Transverse colon (tissue), 4 donors: ENCODE measurements at regions not wholly inside any gene's neighbourhood (a gene's known extent, or its start where the extent isn't known, plus 50 kb on each side); places are given as distances from the start of the nearest gene placed in this dataset.
"Not testable (repeated sequence)": the region's sequence is repeated elsewhere in the genome, so short reads cannot be mapped to it uniquely, and the experiment has no call there.

Source experiments
- DNase-seq: peaks from one replicate; pipeline ENCODE4 v3.0.0-alpha.2; 2019
- H3K27ac ChIP-seq, 4 donors: fragments of 200-600 bp; sonication (generic); 2 replicates each; pipeline ENCODE4 v1.5.1; 2016 to 2018; ENCODE audit warnings: inconsistent platforms in 4 of 4
- H3K27me3 ChIP-seq: fragments of 200-600 bp; sonication (generic); 2 replicates; pipeline ENCODE4 v1.5.1; 2017; ENCODE audit warnings: inconsistent platforms
- H3K36me3 ChIP-seq, 4 donors: fragments of 200-600 bp; sonication (generic); 2 replicates each; pipeline ENCODE4 v1.5.1; 2017 to 2019; ENCODE audit warnings: inconsistent platforms in 4 of 4
- H3K4me1 ChIP-seq, 4 donors: fragments of 200-600 bp; sonication (generic); 2 replicates each; pipeline ENCODE4 v1.5.1; 2017 to 2020; ENCODE audit warnings: inconsistent platforms in 4 of 4
- H3K4me3 ChIP-seq, 4 donors: fragments of 200-600 bp; sonication (generic); 1 replicate in 1 of 4; 2 replicates in 3 of 4; pipeline versions ENCODE4 v1.5.1 to v1.6.1; 2017 to 2019; ENCODE audit warnings: inconsistent platforms in 4 of 4
- H3K9me3 ChIP-seq, 2 donors: fragments of 200-600 bp; sonication (generic); 2 replicates each; pipeline ENCODE4 v1.5.1; 2017 to 2019; ENCODE audit warnings: inconsistent platforms in 2 of 2
- EP300 ChIP-seq: sonication (generic); formaldehyde crosslinking; IDR thresholded peaks from one replicate; pipeline ENCODE4 v1.6.1; 2017; ENCODE audit warnings: antibody characterized with exemption, low read depth
- POLR2A ChIP-seq: fragments of 450-650 bp; IDR thresholded peaks from one replicate; pipeline ENCODE4 v1.6.1; 2016; ENCODE audit warnings: antibody characterized with exemption, mild to moderate bottlenecking, moderate library complexity
- POLR2AphosphoS5 ChIP-seq, 3 donors: sonication (generic); formaldehyde crosslinking; IDR thresholded peaks; one replicate each; pipeline ENCODE4 v1.6.1; 2016; ENCODE audit warnings: antibody characterized with exemption in 3 of 3
- WGBS, 2 donors: methylation state at CpG; one replicate each; pipeline ENCODE4 v1.1.5; 2018; ENCODE audit warnings: low coverage in 1 of 2; 5-methylcytosine and 5-hydroxymethylcytosine counted together
- in situ Hi-C, 4 donors: fragments of 200-750 bp; cut with MboI; loops; one replicate each; pipeline versions ENCODE4 v1.15.0 to v1.15.1; 2017; ENCODE audit warnings: low sequenced_read_pairs in 3 of 4, low pct_ligation_motif_present in 1 of 4, low pct_unique_long_range_greater_than_20kb in 1 of 4
- intact Hi-C: fragments of 100-400 bp; cut with DNase I; formaldehyde crosslinking; loops from one replicate; pipeline ENCODE4 v1.15.1; 2023; ENCODE audit warnings: low total_unique reads
- TF ChIP-seq, protein P1 (sequence below), 5 experiments: fragments of 200-600 bp in 3 of 5; fragments of 450-650 bp in 2 of 5; sonication (generic) in 3 of 5; IDR thresholded peaks; 1 replicate in 2 of 5; 2 replicates in 3 of 5; pipeline ENCODE4 v1.5.1; 2016 to 2017; ENCODE audit warnings: antibody characterized with exemption in 5 of 5, inconsistent platforms in 3 of 5, mild to moderate bottlenecking in 2 of 5, moderate library complexity in 1 of 5

DNA sequence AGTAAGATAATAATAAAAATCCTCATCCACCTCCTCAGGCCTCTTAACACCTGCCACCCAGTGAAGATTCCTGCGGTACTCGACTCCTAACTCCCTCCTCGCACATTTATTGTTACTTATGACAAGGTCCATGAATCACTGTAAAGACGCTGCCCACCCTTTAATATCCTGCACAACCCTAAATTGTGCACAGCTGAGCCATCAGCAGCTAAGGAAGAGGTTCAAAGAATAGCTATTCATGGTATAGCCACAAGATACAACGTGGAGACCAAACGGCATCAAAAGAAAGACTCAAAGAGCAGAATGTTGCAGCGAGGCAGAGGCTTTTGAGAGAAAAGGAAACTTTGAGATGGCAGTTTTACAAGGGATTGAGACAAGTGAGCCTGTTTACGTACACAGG lies 266.3 kb downstream of the SATB2 start:
- H3K27me3 ChIP-seq = no peaks in the 10 kb centered on the region
- H3K9me3 ChIP-seq = no peaks in the 10 kb centered on the region
- H3K4me1 ChIP-seq = no peaks in the 10 kb centered on the region
- no peak overlapping the region for H3K4me3 ChIP-seq
- no peak overlapping the region for H3K27ac ChIP-seq
- no peaks in the 10 kb centered on the region for H3K36me3 ChIP-seq
- intact Hi-C loops (no loop called here), in situ Hi-C loops (no loop called here)
- TF ChIP-seq POLR2AphosphoS5 (IDR thresholded peaks at IDR 0.05) = no peak
- TF ChIP-seq POLR2A = no peak
- TF ChIP-seq EP300 = no peak
- TF ChIP-seq, protein P1, sequence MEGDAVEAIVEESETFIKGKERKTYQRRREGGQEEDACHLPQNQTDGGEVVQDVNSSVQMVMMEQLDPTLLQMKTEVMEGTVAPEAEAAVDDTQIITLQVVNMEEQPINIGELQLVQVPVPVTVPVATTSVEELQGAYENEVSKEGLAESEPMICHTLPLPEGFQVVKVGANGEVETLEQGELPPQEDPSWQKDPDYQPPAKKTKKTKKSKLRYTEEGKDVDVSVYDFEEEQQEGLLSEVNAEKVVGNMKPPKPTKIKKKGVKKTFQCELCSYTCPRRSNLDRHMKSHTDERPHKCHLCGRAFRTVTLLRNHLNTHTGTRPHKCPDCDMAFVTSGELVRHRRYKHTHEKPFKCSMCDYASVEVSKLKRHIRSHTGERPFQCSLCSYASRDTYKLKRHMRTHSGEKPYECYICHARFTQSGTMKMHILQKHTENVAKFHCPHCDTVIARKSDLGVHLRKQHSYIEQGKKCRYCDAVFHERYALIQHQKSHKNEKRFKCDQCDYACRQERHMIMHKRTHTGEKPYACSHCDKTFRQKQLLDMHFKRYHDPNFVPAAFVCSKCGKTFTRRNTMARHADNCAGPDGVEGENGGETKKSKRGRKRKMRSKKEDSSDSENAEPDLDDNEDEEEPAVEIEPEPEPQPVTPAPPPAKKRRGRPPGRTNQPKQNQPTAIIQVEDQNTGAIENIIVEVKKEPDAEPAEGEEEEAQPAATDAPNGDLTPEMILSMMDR (IDR thresholded peaks at IDR 0.05) = no peak
- 70 to 71% methylated on average over 3 to 8 of the region's 8 CpGs for WGBS, 2 donors
- DNase-seq = no peak

DNA sequence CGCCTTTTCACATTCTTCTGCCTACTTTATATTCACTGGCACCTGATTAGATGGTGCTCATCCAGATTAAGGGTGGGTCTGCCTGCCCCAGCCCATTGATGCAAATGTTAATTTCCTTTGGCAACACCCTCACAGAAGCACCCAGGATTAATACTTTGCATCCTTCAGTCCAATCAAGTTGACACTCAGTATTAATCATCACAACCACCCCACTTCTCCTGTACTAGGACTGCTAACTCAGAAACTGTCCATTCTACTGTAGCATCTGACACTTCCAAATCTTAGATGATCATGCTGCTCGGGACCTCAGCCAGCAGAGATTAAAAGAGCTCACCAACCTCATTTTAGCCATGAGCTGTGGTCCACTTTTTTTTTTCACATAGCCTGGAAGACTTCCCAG lies 268.5 kb downstream of the SATB2 start:
- no peak for TF ChIP-seq EP300
- TF ChIP-seq POLR2A = no peak
- no peak for TF ChIP-seq POLR2AphosphoS5 (IDR thresholded peaks at IDR 0.05)
- TF ChIP-seq, protein P1 (IDR thresholded peaks at IDR 0.05) = no peak
- Histone ChIP-seq H3K27ac (no peak overlapping the region), H3K4me3 (no peak overlapping the region), H3K4me1 (no peaks in the 10 kb centered on the region), H3K27me3 (no peaks in the 10 kb centered on the region), H3K36me3 (no peaks in the 10 kb centered on the region), H3K9me3 (no peaks in the 10 kb centered on the region)
- in situ Hi-C loops (no loop called here), intact Hi-C loops (no loop called here)
- 72 to 78% methylated on average over 1 to 2 of the region's 2 CpGs for WGBS, 2 donors
- no peak for DNase-seq

DNA sequence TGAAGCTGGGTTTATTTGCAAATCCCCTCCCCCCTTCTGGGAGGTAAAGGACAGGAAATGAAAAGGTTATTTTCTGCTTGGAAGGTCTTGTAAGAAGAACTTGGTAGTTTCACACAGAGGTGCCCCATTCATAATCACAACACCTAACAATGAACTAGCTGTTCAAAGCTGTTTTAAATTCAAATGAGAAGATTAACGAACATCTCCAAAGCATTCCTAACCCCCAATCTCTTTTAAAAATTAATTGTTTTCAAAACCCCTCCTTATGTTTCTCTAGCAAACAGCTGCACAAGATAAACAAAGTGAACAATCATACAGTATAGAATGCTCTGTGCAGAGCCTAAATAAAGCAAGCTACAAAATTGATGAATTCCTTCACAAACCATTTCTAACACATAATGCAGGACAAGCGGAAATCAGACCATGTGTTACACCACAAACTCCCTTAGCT lies 271.4 kb downstream of the SATB2 start:
- Histone ChIP-seq H3K27me3 (no peaks in the 10 kb centered on the region), H3K4me1 (no peaks in the 10 kb centered on the region), H3K9me3 (no peaks in the 10 kb centered on the region), H3K36me3 (no peaks in the 10 kb centered on the region), H3K4me3 (no peak overlapping the region), H3K27ac (no peak overlapping the region)
- intact Hi-C loops (no loop called here), in situ Hi-C loops (no loop called here)
- DNase-seq = no peak
- TF ChIP-seq POLR2A = no peak
- TF ChIP-seq EP300 = no peak
- TF ChIP-seq POLR2AphosphoS5 (IDR thresholded peaks at IDR 0.05) = no peak
- TF ChIP-seq, protein P1 (IDR thresholded peaks at IDR 0.05) = no peak
- WGBS, 2 donors = 56 to 63% methylated on average over 2 of the region's 2 CpGs

DNA sequence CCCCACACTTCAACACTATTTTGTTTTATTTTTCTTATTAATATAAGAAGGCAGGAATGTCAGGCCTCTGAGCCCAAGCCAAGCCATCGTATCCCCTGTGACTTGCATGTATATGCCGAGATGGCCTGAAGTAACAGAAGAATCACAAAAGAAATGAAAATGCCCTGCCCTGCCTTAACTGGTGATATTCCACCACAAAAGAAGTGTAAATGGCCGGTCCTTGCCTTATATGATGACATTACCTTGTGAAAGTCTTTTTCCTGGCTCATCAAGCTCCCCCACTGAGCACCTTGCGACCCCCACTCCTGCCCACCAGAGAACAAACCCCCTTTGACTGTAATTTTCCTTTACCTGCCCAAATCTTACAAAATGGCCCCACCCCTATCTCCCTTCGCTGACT lies 272.6 kb downstream of the SATB2 start:
- intact Hi-C loops, H3K9me3 ChIP-seq, in situ Hi-C loops, H3K4me1 ChIP-seq, H3K27me3 ChIP-seq, H3K4me3 ChIP-seq, DNase-seq, H3K27ac ChIP-seq, H3K36me3 ChIP-seq: not testable (repeated sequence)
- 79% methylated on average over 5 of the region's 5 CpGs; no CpG with 5 or more reads in 1 of the 2 donors for WGBS, 2 donors
